GM21825 (cell line): ENCODE measurements at regions not wholly inside any gene's neighbourhood (a gene's known extent, or its start where the extent isn't known, plus 50 kb on each side); places are given as distances from the start of the nearest gene placed in this dataset.

Experiments used
- ATAC-seq: cut with Tn5 transposase; IDR thresholded peaks from one replicate; pipeline ENCODE4 v1.9.1; 2021; ENCODE audit warnings: mild to moderate bottlenecking, moderate library complexity; ENCODE audit not compliant: unreplicated experiment

DNA sequence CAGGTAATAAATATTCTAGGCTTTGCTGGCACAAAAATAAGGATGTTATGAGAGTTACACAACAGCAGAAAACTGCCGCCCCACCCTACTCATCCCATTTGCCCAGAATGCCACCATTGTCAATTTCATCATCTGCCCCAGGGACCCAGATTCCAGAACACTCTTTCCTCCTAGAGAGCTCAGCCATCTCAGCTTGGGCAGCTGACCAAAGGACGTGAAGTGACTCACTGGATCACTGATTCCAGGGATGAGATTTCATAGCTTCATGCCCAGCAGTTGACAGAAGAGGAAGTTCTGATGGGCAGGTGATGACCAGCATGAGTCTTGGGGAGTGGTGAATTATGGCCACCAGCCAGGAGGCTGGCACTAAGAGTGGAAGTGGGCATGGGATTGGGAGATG is 450.3 kb downstream of the RMST start:
- no peak for ATAC-seq

- ATAC-seq, result no peak
These were observed 459.5 kb downstream of the RMST start for GRCh38 chr12:97921979-97922722.

GRCh38 chr12:97923546-97923945 is 460.9 kb downstream of the RMST start:
- ATAC-seq, result no peak

DNA sequence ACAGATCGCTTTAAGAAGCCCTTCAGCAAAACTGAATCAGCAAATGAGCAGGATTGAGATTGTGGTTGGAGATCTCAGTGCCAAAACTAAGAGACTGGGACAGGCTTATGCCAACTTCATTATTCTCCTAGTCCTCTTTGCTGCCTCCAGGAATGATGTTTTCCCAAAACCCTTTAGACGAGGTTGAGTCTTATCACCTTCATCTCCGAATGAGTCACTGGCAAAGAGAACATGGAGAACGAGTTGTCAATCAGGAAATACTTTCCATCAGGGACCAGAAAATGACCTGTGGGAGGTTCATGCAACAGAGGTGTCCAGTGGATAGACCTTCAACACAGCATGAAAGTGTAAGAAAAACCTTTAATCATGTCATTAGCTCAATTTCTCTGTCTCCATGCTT is 461.5 kb downstream of the RMST start:
- no peak for ATAC-seq

GRCh38 chr12:97927977-97928376 is 465.4 kb downstream of the RMST start:
- ATAC-seq, result no peak

DNA sequence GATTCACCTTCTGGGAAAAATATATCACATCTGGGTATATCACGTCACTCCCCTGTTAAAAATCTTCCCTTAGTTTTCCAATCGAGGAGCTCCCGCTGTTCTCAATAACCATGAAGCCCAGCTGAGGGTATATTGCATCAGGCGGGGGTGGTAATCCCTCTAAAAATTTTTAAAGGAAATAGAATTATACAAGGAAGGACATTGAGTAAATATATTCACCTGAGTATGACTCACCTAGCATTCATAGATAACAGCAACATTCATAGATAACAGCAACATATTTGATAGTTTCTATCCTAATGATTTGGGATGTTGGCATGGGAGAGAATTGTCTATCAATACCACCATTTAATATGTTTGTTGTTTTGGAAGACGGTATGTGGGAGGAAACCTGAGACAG is 473.6 kb downstream of the RMST start:
- no peak for ATAC-seq

GRCh38 chr12:97938031-97938430 is 475.4 kb downstream of the RMST start:
- ATAC-seq, result no peak

GRCh38 chr12:97939156-97939555 is 476.6 kb downstream of the RMST start:
- no peak for ATAC-seq

DNA sequence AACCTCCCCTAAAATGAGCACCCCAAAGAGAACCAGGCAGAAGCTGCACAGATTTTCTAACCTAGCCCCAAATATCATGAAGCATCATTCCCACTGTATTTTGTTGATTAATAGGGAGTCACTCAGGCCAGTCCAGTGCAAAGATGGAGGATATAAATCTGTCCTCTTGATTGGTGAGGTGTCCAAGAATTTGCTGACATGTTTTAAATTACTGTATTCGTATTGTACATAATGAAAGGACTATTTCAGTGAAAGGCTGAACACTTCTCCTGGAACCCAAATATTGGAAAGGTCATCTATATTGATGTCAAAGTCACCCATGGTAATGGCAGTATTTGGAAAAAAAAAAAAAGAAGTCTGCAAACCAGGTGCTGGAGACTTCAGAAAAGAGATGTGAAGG is 477.5 kb downstream of the RMST start:
- no peak for ATAC-seq

- no peak for ATAC-seq
These were observed 478.0 kb downstream of the RMST start for GRCh38 chr12:97940629-97941028.

DNA sequence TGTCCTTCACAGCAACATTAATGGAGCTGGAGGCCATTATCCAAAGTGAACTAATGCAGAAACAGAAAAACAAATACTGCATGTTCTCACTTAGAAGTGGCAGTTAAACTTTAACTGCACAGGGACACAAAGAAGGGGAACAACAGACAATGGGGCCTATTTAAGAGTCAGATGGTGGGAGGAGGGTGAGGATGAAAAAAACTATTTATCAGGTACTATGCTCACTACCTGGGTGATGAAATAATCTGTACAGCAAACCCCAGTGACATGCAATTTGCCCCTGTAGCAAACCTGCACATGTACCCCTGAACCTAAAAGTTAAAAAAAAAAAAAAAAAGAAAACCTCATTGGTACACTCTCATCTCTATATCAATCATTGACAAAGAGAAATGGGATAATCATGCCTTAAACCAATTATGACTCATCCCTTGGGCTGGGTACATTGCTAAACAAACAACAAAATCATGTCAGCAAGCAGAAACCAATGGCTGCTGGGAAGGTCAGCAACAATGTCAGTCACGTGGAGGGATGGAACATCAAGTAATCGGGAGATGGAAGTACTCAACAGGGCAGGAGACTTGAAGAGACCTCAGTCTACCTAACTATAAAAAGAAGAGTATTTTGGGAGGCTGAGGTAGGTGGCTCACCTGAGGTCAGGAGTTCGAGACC is 479.2 kb downstream of the RMST start:
- ATAC-seq, result no peak

DNA sequence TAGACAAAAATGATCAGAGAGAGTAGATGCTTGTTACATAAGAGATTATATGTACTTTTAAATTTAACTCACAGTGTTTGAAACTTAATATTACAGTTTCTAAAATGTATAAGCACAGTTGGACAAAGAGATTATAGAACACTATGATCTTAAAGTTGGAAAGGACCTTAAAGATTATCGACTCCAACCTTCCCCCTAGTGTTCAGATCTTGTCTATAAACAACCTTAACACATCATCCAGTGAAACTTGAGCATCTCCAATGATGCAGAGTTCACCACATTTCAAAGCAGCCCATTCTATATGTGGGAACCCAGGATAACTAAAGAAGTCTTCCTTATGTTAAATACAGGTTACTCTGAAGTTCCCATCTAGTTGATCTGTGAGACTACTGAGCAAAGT is 480.8 kb downstream of the RMST start:
- ATAC-seq, result no peak

DNA sequence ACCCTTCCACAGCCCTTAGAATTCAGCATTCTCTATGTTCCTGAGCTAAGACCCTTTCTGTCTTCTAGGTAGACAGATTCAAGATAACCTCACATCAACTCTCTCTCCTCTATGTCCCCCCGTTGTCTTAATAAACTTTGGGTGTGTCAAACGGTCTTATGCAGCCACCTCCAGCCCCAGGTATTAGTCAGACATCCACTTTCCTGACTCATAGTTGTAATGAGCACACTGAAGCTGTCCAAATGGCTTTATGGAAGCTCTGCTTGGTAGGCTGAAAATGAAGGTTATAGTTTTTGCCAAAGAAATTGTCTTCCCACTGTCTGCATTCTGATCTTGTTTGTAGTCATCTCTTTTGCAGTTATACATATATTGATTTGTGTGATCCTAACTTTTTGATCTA is 482.0 kb downstream of the RMST start:
- ATAC-seq, result no peak

- no peak for ATAC-seq
These were observed 484.1 kb downstream of the RMST start for GRCh38 chr12:97946701-97947100.

GRCh38 chr12:97948591-97948990 is 486.0 kb downstream of the RMST start:
- no peak for ATAC-seq

DNA sequence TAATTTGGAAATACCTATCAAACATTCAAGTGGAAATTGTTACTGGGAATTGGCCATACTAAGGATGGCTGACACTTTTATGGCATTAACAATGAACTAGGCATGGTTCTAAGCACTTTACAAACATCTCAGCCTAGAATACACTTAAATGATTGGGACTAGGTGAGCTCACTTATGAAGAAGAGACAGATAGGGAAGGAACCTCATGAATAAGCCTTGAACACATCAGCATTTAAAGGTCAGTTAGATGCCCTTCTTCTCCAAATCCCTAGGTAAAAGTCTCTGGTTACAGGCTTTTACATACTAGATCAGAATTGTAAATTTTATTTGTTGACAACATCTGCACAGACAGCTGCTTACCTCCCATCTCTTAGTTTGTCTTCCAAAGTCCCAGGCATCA is 488.6 kb downstream of the RMST start:
- no peak for ATAC-seq

GRCh38 chr12:97951717-97952116 is 489.1 kb downstream of the RMST start:
- no peak for ATAC-seq

- ATAC-seq, result no peak
These were observed 494.5 kb downstream of the RMST start for GRCh38 chr12:97957109-97957508.

DNA sequence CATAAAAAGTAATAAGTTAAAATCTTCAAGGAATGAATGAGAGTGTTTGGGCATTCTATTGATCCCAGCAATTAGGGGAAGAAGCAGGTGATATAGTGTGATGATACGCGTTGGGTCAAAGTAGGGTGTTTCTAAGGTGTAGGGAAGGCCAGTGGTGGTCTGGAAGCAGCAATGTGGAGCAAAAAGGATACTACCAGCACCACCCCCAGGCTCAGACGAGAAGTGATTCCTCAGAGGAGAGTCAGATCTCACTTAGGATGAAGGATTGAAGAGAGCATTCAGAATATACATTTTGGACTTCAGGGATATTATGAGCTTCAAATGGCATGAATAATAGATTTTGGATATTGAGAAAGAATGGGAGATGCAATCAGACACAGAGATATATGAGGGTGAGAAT is 497.6 kb downstream of the RMST start:
- ATAC-seq, result no peak

- peak; percentile 68 for ATAC-seq
These were observed 498.4 kb downstream of the RMST start for GRCh38 chr12:97960741-97961608.

GRCh38 chr12:97967831-97968230 is 505.2 kb downstream of the RMST start:
- ATAC-seq, result no peak
